Calu3 (cell line): ENCODE measurements at regions not wholly inside any gene's neighbourhood (a gene's known extent, or its start where the extent isn't known, plus 50 kb on each side); places are given as distances from the start of the nearest gene placed in this dataset.

Experiments used
- BruUV-seq: library from RNA; stranded (reverse); fragments of 400-500 nt; replicated peaks from 2 replicates; lab custom pipeline; 2021; lab: Mats Ljungman, UMichigan
- CTCF ChIA-PET: fragments of 300-600 bp; sonication (Branson Sonifier 250); formaldehyde crosslinking; loops from one replicate; lab custom pipeline; 2022; ENCODE audit warnings: antibody characterized with exemption; lab: Charles Lee
- DNase-seq: peaks from one replicate; pipeline ENCODE4 v3.0.0; 2022
- H3K27ac Mint-ChIP-seq: one replicate; pipeline ENCODE4 v1.8.0; 2022; ENCODE audit warnings: mixed read lengths; ENCODE audit not compliant: unreplicated experiment
- H3K27me3 Mint-ChIP-seq: one replicate; pipeline ENCODE4 v1.8.0; 2022; ENCODE audit warnings: mixed read lengths; ENCODE audit not compliant: unreplicated experiment
- H3K36me3 Mint-ChIP-seq: one replicate; pipeline ENCODE4 v1.8.0; 2022; ENCODE audit warnings: mild to moderate bottlenecking, moderate library complexity, mixed read lengths; ENCODE audit not compliant: insufficient read depth, unreplicated experiment
- H3K4me1 Mint-ChIP-seq: one replicate; pipeline ENCODE4 v1.8.0; 2022; ENCODE audit warnings: mild to moderate bottlenecking, low read depth, mixed read lengths; ENCODE audit not compliant: unreplicated experiment
- H3K4me3 Mint-ChIP-seq: one replicate; pipeline ENCODE4 v1.8.0; 2022; ENCODE audit warnings: mild to moderate bottlenecking, low read depth, moderate library complexity, mixed read lengths; ENCODE audit not compliant: unreplicated experiment
- H3K9me3 Mint-ChIP-seq: one replicate; pipeline ENCODE4 v1.8.0; 2022; ENCODE audit warnings: low read depth, mixed read lengths; ENCODE audit not compliant: unreplicated experiment
- CTCF ChIP-seq: fragments of 200-600 bp; IDR thresholded peaks from one replicate; pipeline ENCODE4 v1.8.0; 2022; ENCODE audit warnings: antibody characterized with exemption; ENCODE audit not compliant: unreplicated experiment
- intact Hi-C: fragments of 100-400 bp; cut with micrococcal nuclease; formaldehyde crosslinking; loops from one replicate; pipeline ENCODE4 v1.10.0; 2022; ENCODE audit not compliant: unreplicated experiment

GRCh38 chr1:244945109-244945671 lies 80.8 kb upstream of the HNRNPU start:
- intact Hi-C loops, result no loop called here
- TF ChIP-seq CTCF, result no peak
- CTCF ChIA-PET, result interaction anchor here (0.6 kb wide), 2 partner anchors 39 to 58 kb away, joined by 4 to 6 read pairs; no protein-coding TSS in a partner anchor
- no TSS peak for BruUV-seq
- H3K4me1 Mint-ChIP-seq, result no peaks in the 10 kb centered on the region
- DNase-seq, result no peak
- H3K4me3 Mint-ChIP-seq, result no peak overlapping the region
- H3K9me3 Mint-ChIP-seq, result peaks cover 2% of the 10 kb centered on the region
- H3K27ac Mint-ChIP-seq, result no peak overlapping the region
- H3K27me3 Mint-ChIP-seq, result no peaks in the 10 kb centered on the region
- no peaks in the 10 kb centered on the region for H3K36me3 Mint-ChIP-seq

- no peak for TF ChIP-seq CTCF
- Mint-ChIP-seq H3K9me3 (peaks cover 2% of the 10 kb centered on the region), H3K36me3 (no peaks in the 10 kb centered on the region), H3K27me3 (no peaks in the 10 kb centered on the region), H3K4me3 (no peak overlapping the region), H3K27ac (no peak overlapping the region), H3K4me1 (no peaks in the 10 kb centered on the region)
- no peak for DNase-seq
- no TSS peak for BruUV-seq
- CTCF ChIA-PET, result interaction anchor here (0.7 to 1.9 kb wide), 2 partner anchors 16 to 768 kb away, joined by 3 to 4 read pairs; no protein-coding TSS in a partner anchor
- intact Hi-C loops, result no loop called here
These were observed 76.8 kb upstream of the HNRNPU start for GRCh38 chr1:244941121-244941520.

GRCh38 chr1:244937099-244937498 lies 72.8 kb upstream of the HNRNPU start:
- DNase-seq, result no peak
- intact Hi-C loops, result no loop called here
- BruUV-seq, result no TSS peak
- Mint-ChIP-seq H3K27ac (no peak overlapping the region), H3K36me3 (no peaks in the 10 kb centered on the region), H3K27me3 (no peaks in the 10 kb centered on the region), H3K4me1 (no peaks in the 10 kb centered on the region), H3K9me3 (no peaks in the 10 kb centered on the region), H3K4me3 (no peak overlapping the region)
- no peak for TF ChIP-seq CTCF
- CTCF ChIA-PET, result interaction anchor here (1.1 kb wide), 1 partner anchor 106 kb away, joined by 3 read pairs; no protein-coding TSS in a partner anchor

GRCh38 chr1:244920911-244921761 lies 56.8 kb upstream of the HNRNPU start:
- Mint-ChIP-seq H3K27me3 (no peaks in the 10 kb centered on the region), H3K4me3 (no peak overlapping the region), H3K36me3 (peaks cover 9% of the 10 kb centered on the region), H3K9me3 (no peaks in the 10 kb centered on the region), H3K27ac (no peak overlapping the region), H3K4me1 (no peaks in the 10 kb centered on the region)
- intact Hi-C loops, result no loop called here
- no TSS peak for BruUV-seq
- CTCF ChIA-PET, result interaction anchor here (0.6 kb wide), 1 partner anchor 58 kb away, joined by 3 read pairs; no protein-coding TSS in a partner anchor
- DNase-seq, result no peak
- TF ChIP-seq CTCF, result no peak
